Prostate gland (tissue), 2 donors: ENCODE measurements at regions not wholly inside any gene's neighbourhood (a gene's known extent, or its start where the extent isn't known, plus 50 kb on each side); places are given as distances from the start of the nearest gene placed in this dataset.

Experiments
- DNase-seq: peaks from one replicate; pipeline ENCODE4 v3.0.0-alpha.2; 2019; ENCODE audit warnings: low spot score
- H3K27ac ChIP-seq, 2 donors: fragments of 200-600 bp; sonication (generic); 2 replicates each; pipeline ENCODE4 v1.5.1; 2017 to 2019
- H3K27me3 ChIP-seq: fragments of 200-600 bp; sonication (generic); replicated peaks from 2 replicates; pipeline ENCODE4 v1.5.1; 2019; ENCODE audit not compliant: insufficient read depth
- H3K36me3 ChIP-seq, 2 donors: fragments of 200-600 bp; sonication (generic); 1 replicate in 1 of 2; 2 replicates in 1 of 2; pipeline versions ENCODE4 v1.5.1 to v1.8.1; 2017 to 2019
- H3K4me1 ChIP-seq: fragments of 200-600 bp; sonication (generic); replicated peaks from 2 replicates; pipeline ENCODE4 v1.5.1; 2019
- H3K4me3 ChIP-seq, 2 donors: fragments of 200-600 bp; sonication (generic); 2 replicates each; pipeline ENCODE4 v1.5.1; 2017 to 2019
- H3K9me3 ChIP-seq: fragments of 200-600 bp; sonication (generic); 2 replicates; pipeline ENCODE4 v1.5.1; 2017
- POLR2A ChIP-seq: fragments of 450-650 bp; IDR thresholded peaks from one replicate; pipeline ENCODE4 v1.6.1; 2016; ENCODE audit warnings: antibody characterized with exemption, mild to moderate bottlenecking
- POLR2AphosphoS5 ChIP-seq: sonication (generic); formaldehyde crosslinking; IDR thresholded peaks from one replicate; pipeline ENCODE4 v1.6.1; 2017; ENCODE audit warnings: antibody characterized with exemption
- WGBS: methylation state at CpG from one replicate; pipeline ENCODE4 v1.1.5; 2018; 5-methylcytosine and 5-hydroxymethylcytosine counted together
- intact Hi-C: fragments of 100-400 bp; cut with DNase I; formaldehyde crosslinking; loops from one replicate; pipeline ENCODE4 v1.14.2; 2022
- TF ChIP-seq, protein P1 (sequence below), 4 experiments: fragments of 200-600 bp in 2 of 4; fragments of 450-650 bp in 2 of 4; sonication (generic) in 2 of 4; IDR thresholded peaks; 1 replicate in 3 of 4; 2 replicates in 1 of 4; pipeline ENCODE4 v1.5.1; 2016 to 2019; ENCODE audit warnings: antibody characterized with exemption in 4 of 4, mild to moderate bottlenecking in 2 of 4, moderate library complexity in 2 of 4

DNA sequence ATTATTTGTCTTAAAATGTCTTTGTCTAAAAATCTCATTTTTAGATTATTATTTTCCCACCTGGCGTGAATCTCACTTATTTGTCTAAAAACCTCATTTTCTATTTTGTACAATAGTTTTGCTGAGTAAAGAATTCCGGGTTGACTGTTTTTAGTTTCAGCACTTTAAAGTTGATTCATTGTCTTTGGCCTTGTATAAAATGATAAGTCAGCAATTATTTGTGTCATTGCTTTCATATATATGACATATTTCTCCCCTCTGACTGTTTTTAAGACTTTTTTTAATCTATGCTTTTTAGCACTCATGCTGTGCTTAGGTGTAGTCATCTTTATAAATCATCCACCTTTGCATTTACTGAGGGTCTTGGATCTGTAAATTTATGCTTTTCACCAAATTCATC lies 92.1 kb upstream of the DOK6 start:
- Histone ChIP-seq H3K4me3 (no peak overlapping the region), H3K27me3 (no peaks in the 10 kb centered on the region), H3K9me3 (no peaks in the 10 kb centered on the region), H3K27ac (no peak overlapping the region), H3K4me1 (no peaks in the 10 kb centered on the region), H3K36me3 (no peaks in the 10 kb centered on the region)
- DNase-seq: no peak
- intact Hi-C loops: no loop called here
- TF ChIP-seq, protein P1, sequence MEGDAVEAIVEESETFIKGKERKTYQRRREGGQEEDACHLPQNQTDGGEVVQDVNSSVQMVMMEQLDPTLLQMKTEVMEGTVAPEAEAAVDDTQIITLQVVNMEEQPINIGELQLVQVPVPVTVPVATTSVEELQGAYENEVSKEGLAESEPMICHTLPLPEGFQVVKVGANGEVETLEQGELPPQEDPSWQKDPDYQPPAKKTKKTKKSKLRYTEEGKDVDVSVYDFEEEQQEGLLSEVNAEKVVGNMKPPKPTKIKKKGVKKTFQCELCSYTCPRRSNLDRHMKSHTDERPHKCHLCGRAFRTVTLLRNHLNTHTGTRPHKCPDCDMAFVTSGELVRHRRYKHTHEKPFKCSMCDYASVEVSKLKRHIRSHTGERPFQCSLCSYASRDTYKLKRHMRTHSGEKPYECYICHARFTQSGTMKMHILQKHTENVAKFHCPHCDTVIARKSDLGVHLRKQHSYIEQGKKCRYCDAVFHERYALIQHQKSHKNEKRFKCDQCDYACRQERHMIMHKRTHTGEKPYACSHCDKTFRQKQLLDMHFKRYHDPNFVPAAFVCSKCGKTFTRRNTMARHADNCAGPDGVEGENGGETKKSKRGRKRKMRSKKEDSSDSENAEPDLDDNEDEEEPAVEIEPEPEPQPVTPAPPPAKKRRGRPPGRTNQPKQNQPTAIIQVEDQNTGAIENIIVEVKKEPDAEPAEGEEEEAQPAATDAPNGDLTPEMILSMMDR (IDR thresholded peaks at IDR 0.05): no peak
- no peak for TF ChIP-seq POLR2A
- TF ChIP-seq POLR2AphosphoS5: no peak
- WGBS: 86% methylated on average over 2 of the region's 2 CpGs

DNA sequence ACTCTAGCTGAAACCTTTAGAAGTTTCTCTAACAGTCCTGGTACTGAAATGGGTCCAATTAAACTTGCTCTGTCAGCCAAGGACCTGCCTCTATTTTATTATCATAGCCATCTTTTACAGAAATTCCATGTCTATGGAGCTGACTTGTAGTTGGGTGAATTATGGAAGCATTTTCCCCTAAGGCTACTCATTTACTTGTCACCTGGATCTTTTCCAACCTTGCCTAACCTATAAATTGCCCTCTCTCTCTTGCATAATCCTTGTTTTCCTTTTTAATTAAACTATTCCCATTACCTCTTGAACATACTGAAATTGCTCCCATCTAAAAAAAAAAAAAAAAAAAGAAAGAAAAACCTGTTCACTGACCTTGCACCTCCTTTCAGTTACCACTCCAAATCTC lies 74.6 kb upstream of the DOK6 start:
- DNase-seq: no peak
- H3K9me3 ChIP-seq: no peaks in the 10 kb centered on the region
- H3K27ac ChIP-seq: no peak overlapping the region
- no peaks in the 10 kb centered on the region for H3K27me3 ChIP-seq
- TF ChIP-seq POLR2A (no peak), POLR2AphosphoS5 (no peak)
- TF ChIP-seq, protein P1 (IDR thresholded peaks at IDR 0.05): no peak
- intact Hi-C loops: no loop called here
- H3K36me3 ChIP-seq: no peaks in the 10 kb centered on the region
- H3K4me1 ChIP-seq: no peaks in the 10 kb centered on the region
- H3K4me3 ChIP-seq: no peak overlapping the region

- H3K36me3 ChIP-seq: no peaks in the 10 kb centered on the region
- no peak for TF ChIP-seq POLR2A
- TF ChIP-seq, protein P1 (IDR thresholded peaks at IDR 0.05): no peak
- no peak for TF ChIP-seq POLR2AphosphoS5
- H3K4me1 ChIP-seq: no peaks in the 10 kb centered on the region
- DNase-seq: no peak
- no peak overlapping the region for H3K4me3 ChIP-seq
- WGBS: 92% methylated on average over 13 of the region's 13 CpGs
- no peaks in the 10 kb centered on the region for H3K9me3 ChIP-seq
- H3K27ac ChIP-seq: no peak overlapping the region
- intact Hi-C loops: no loop called here
- H3K27me3 ChIP-seq: no peaks in the 10 kb centered on the region
These were observed 72.6 kb upstream of the DOK6 start for GRCh38 chr18:69328086-69328485.

DNA sequence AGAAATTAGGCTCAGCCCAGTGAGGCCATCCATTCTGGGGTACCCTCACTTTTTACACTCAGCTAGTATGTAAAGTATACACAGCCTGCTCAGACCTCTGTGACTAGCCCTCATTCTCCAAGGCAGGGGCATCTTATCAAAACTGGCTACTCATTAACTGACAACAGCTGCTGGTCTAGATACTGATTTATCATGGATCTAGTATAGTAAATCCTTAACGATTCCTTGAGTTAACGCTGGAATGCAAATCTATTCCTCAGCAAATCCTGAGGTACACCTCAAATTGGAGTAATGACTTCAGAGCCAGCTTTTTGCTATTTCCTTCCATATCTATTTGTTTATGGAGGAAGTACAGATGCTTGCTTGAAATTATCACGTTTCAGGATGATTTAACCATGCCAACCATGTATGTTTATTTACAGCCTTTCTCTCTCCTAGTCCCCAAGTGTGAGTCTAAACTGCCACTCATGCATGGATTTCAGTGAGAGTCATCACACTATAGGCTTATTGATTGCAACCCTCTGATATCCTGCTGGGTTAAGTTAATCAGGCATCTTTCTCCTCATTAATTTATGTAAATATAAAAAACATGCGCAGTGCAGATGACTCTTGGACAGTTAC lies 70.2 kb upstream of the DOK6 start:
- Histone ChIP-seq H3K27me3 (no peaks in the 10 kb centered on the region), H3K4me3 (no peak overlapping the region), H3K9me3 (no peaks in the 10 kb centered on the region), H3K36me3 (no peaks in the 10 kb centered on the region), H3K4me1 (no peaks in the 10 kb centered on the region), H3K27ac (no peak overlapping the region)
- no peak for DNase-seq
- TF ChIP-seq, protein P1 (IDR thresholded peaks at IDR 0.05): no peak
- no peak for TF ChIP-seq POLR2AphosphoS5
- TF ChIP-seq POLR2A: no peak
- intact Hi-C loops: no loop called here
- 45% methylated on average over 4 of the region's 4 CpGs for WGBS

DNA sequence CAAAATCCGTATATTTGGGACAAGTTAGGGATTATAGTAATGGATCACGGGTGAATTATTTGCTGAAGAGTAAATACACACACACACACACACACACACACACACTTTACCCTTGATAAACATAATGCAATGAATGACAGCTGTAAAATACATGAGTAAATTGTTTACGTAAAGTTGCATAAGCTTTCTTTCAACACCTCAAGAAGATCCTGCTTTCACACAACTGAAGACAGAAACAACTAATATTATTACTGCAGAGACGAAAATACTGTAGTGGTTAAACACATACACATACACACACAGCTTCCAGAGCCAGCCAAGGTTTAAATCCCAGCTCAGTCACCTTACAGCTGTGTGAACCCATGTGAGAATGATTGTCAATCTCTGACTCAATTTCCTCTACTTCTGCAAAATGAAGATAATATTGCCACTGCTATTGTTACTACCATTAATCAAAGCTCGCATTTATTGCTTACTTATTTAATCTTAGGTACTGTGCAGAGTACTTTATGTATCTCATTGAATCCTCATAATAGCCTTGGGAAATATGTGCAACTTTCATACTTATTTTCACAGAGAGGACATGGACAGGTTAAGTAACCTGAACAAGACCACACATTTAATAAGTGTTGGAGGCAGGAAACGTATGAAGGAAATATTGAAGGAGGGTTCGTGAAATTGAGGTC lies 50.6 kb upstream of the DOK6 start:
- intact Hi-C loops: no loop called here
- H3K4me1 ChIP-seq: no peaks in the 10 kb centered on the region
- WGBS: 61% methylated on average over 7 of the region's 7 CpGs
- H3K4me3 ChIP-seq: no peak overlapping the region
- H3K27me3 ChIP-seq: no peaks in the 10 kb centered on the region
- H3K27ac ChIP-seq: no peak overlapping the region
- no peaks in the 10 kb centered on the region for H3K36me3 ChIP-seq
- no peaks in the 10 kb centered on the region for H3K9me3 ChIP-seq
- DNase-seq: no peak
- TF ChIP-seq POLR2AphosphoS5 (no peak), POLR2A (no peak)
- TF ChIP-seq, protein P1 (IDR thresholded peaks at IDR 0.05): no peak
